GM23338 (cell line): ENCODE measurements at regions not wholly inside any gene's neighbourhood (a gene's known extent, or its start where the extent isn't known, plus 50 kb on each side); places are given as distances from the start of the nearest gene placed in this dataset.
A peak's percentile ranks its signal among the peaks of the same experiment; 100 is the strongest.

Source experiments
- ATAC-seq: fragments of 200-7000 bp; cut with Tn5 transposase; 3 replicates; pipeline ENCODE4 v1.9.1; 2020
- DNase-seq: peaks from one replicate; pipeline ENCODE4 v3.0.0-alpha.2; 2015; ENCODE audit warnings: low spot score
- H2AFZ ChIP-seq: fragments of 200-600 bp; sonication (generic); 2 replicates; pipeline ENCODE4 v1.8.0; 2016; ENCODE audit warnings: antibody characterized with exemption, mild to moderate bottlenecking, moderate library complexity
- H3F3A ChIP-seq: fragments of 200-600 bp; sonication (generic); replicated peaks from 2 replicates; pipeline ENCODE4 v1.8.0; 2017; ENCODE audit warnings: antibody characterized with exemption, mixed run types, low read depth
- H3K27ac ChIP-seq: fragments of 200-600 bp; sonication (generic); 2 replicates; pipeline ENCODE4 v1.6.1; 2016; ENCODE audit warnings: low read depth
- H3K27me3 ChIP-seq: fragments of 200-600 bp; sonication (generic); 2 replicates; pipeline ENCODE4 v1.8.0; 2016; ENCODE audit warnings: mild to moderate bottlenecking, mixed run types, moderate library complexity; ENCODE audit not compliant: insufficient read depth
- H3K36me3 ChIP-seq: fragments of 200-600 bp; sonication (generic); 2 replicates; pipeline ENCODE4 v1.8.0; 2016; ENCODE audit warnings: mild to moderate bottlenecking; ENCODE audit not compliant: insufficient read depth
- H3K4me1 ChIP-seq: fragments of 200-600 bp; sonication (generic); 2 replicates; pipeline ENCODE4 v1.8.0; 2016; ENCODE audit warnings: mild to moderate bottlenecking, moderate library complexity; ENCODE audit not compliant: insufficient read depth
- H3K4me2 ChIP-seq: fragments of 200-600 bp; sonication (generic); 2 replicates; pipeline ENCODE4 v1.7.1; 2017; ENCODE audit warnings: mixed run types
- H3K4me3 ChIP-seq: fragments of 200-600 bp; sonication (generic); 2 replicates; pipeline ENCODE4 v1.6.1; 2016; ENCODE audit warnings: mixed run types
- H3K79me2 ChIP-seq: fragments of 200-600 bp; sonication (generic); replicated peaks from 2 replicates; pipeline ENCODE4 v1.8.0; 2017; ENCODE audit warnings: mild to moderate bottlenecking; ENCODE audit not compliant: insufficient read depth
- H3K9me2 ChIP-seq: fragments of 200-600 bp; sonication (generic); 2 replicates; pipeline ENCODE4 v1.8.0; 2017; ENCODE audit not compliant: insufficient read depth
- H4K20me1 ChIP-seq: fragments of 200-600 bp; sonication (generic); replicated peaks from 2 replicates; pipeline ENCODE4 v1.8.0; 2017; ENCODE audit warnings: mild to moderate bottlenecking; ENCODE audit not compliant: insufficient read depth
- H3K27ac Mint-ChIP-seq: 2 replicates; pipeline ENCODE4 v1.8.0; 2020; ENCODE audit warnings: inconsistent platforms, mild to moderate bottlenecking, moderate library complexity, mixed read lengths
- H3K27me3 Mint-ChIP-seq: 3 replicates; pipeline ENCODE4 v1.8.0; 2022; ENCODE audit warnings: low read depth, mild to moderate bottlenecking, moderate library complexity, mixed read lengths, inconsistent platforms; ENCODE audit not compliant: insufficient read depth, poor library complexity
- H3K36me3 Mint-ChIP-seq: 3 replicates; pipeline ENCODE4 v1.8.0; 2021; ENCODE audit warnings: low read depth, mild to moderate bottlenecking, inconsistent platforms, moderate library complexity, mixed read lengths
- H3K4me1 Mint-ChIP-seq: 3 replicates; pipeline ENCODE4 v1.8.0; 2020; ENCODE audit warnings: mild to moderate bottlenecking, inconsistent platforms, mixed read lengths
- H3K4me3 Mint-ChIP-seq: 3 replicates; pipeline ENCODE4 v1.8.0; 2021; ENCODE audit warnings: moderate library complexity, mild to moderate bottlenecking, inconsistent platforms, mixed read lengths
- H3K9me3 Mint-ChIP-seq: 3 replicates; pipeline ENCODE4 v1.8.0; 2020; ENCODE audit warnings: moderate library complexity, mild to moderate bottlenecking, inconsistent platforms, mixed read lengths
- CREB1 ChIP-seq: fragments of 250-450 bp; sonication (Bioruptor Pico); IDR thresholded peaks from 2 replicates; pipeline ENCODE4 v1.5.0; 2020; ENCODE audit warnings: low read depth, mild to moderate bottlenecking, moderate library complexity
- EZH2 ChIP-seq: fragments of 200-600 bp; sonication (generic); IDR thresholded peaks from one replicate; pipeline ENCODE4 v1.8.0; 2017; ENCODE audit warnings: antibody characterized with exemption, mild to moderate bottlenecking, low read depth; ENCODE audit not compliant: unreplicated experiment
- EZH2phosphoT487 ChIP-seq: fragments of 200-600 bp; sonication (generic); IDR thresholded peaks from one replicate; pipeline ENCODE4 v1.8.1; 2018; ENCODE audit warnings: antibody characterized with exemption; ENCODE audit not compliant: unreplicated experiment
- JUNB ChIP-seq: IDR thresholded peaks from one replicate; pipeline ENCODE4 v1.6.1; 2016; ENCODE audit warnings: antibody characterized with exemption; ENCODE audit not compliant: unreplicated experiment
- NANOG ChIP-seq: IDR thresholded peaks from 2 replicates; pipeline ENCODE4 v1.6.1; 2016; ENCODE audit warnings: antibody characterized with exemption, borderline replicate concordance
- POLR2AphosphoS5 ChIP-seq: IDR thresholded peaks from 2 replicates; pipeline ENCODE4 v1.6.1; 2016; ENCODE audit warnings: antibody characterized with exemption, low read depth
- STAT1 ChIP-seq: IDR thresholded peaks from one replicate; pipeline ENCODE4 v1.6.1; 2016; ENCODE audit warnings: antibody characterized with exemption; ENCODE audit not compliant: unreplicated experiment
- ZNF114 ChIP-seq: fragments of 250-450 bp; sonication (Bioruptor Pico); IDR thresholded peaks from 2 replicates; pipeline ENCODE4 v1.5.0; 2020; ENCODE audit warnings: mild to moderate bottlenecking, moderate library complexity
- ZNF331 ChIP-seq: fragments of 250-450 bp; sonication (Bioruptor Pico); IDR thresholded peaks from 2 replicates; pipeline ENCODE4 v1.5.0; 2020; ENCODE audit warnings: low read depth, mild to moderate bottlenecking, moderate library complexity
- TF ChIP-seq, protein P1 (sequence below): IDR thresholded peaks from one replicate; pipeline ENCODE4 v1.6.1; 2018; ENCODE audit warnings: antibody characterized with exemption; ENCODE audit not compliant: unreplicated experiment
- TF ChIP-seq, protein P2 (sequence below): IDR thresholded peaks from 2 replicates; pipeline ENCODE4 v1.6.1; 2016; ENCODE audit warnings: antibody characterized with exemption
- TF ChIP-seq, protein P3 (sequence below), 2 experiments: fragments of 200-600 bp in 1 of 2; sonication (generic) in 1 of 2; conservative IDR thresholded peaks; 2 replicates each; pipeline versions ENCODE4 v1.5.1 to v1.6.1; 2016 to 2017; ENCODE audit warnings: antibody characterized with exemption in 2 of 2, low read depth in 2 of 2, mild to moderate bottlenecking in 2 of 2, moderate library complexity in 1 of 2
- TF ChIP-seq, protein P4 (sequence below): fragments of 250-450 bp; sonication (Bioruptor Pico); IDR thresholded peaks from 2 replicates; pipeline ENCODE4 v1.5.0; 2020; ENCODE audit warnings: mild to moderate bottlenecking, moderate library complexity

DNA sequence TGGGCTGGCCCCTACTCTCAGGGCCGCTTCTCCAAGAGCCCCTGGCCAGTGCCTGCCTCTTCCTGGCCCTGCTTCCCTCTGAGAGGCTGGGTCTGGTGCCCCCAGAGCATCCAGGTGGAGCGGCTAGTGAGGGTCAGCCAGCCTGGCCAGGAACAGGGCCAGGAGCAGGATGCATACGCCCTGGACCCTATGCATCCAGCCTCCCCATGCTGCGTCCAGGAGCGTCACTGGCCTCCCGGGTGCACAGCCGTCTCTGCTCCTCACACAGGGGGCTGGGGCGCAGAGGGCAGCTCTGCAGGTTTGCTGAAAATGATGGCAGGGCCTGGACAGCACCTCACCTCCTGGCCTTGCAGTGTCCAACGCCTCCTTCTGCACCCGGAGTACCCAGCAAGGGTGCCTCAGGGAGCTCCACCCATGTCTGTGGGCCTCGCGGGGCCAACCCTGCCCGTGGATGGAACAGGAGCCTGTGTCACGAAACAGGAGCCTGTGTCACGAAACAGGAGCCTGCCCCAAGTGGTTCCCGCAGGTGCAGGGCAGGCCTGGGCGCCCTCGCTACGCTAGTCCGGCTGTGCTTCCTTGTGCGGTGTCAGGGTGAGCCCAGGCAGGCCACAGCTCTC is 246.2 kb upstream of the PPP2R2D start:
- Histone ChIP-seq H3K27me3 (no peaks in the 10 kb centered on the region), H3K27ac (no peak overlapping the region), H4K20me1 (no peaks in the 10 kb centered on the region), H3K4me1 (peaks cover 21% of the 10 kb centered on the region), H2AFZ (peak overlapping the region; percentile 80), H3F3A (peaks cover 12% of the 10 kb centered on the region; the same call in 1 of the 2 replicates), H3K9me2 (no peaks in the 10 kb centered on the region), H3K36me3 (no peaks in the 10 kb centered on the region), H3K79me2 (no peaks in the 10 kb centered on the region), H3K4me2 (no peak overlapping the region), H3K4me3 (no peak overlapping the region)
- H3K4me1 Mint-ChIP-seq = peaks cover 44% of the 10 kb centered on the region
- no peak overlapping the region for H3K4me3 Mint-ChIP-seq
- H3K27ac Mint-ChIP-seq = peak overlapping the region; percentile 37; the same call in 1 of the 2 replicates
- peaks cover 17% of the 10 kb centered on the region for H3K27me3 Mint-ChIP-seq
- peaks cover under 1% of the 10 kb centered on the region; the same call in 1 of the 3 replicates for H3K9me3 Mint-ChIP-seq
- TF ChIP-seq EZH2phosphoT487 (no peak), POLR2AphosphoS5 (no peak), ZNF114 (no peak), JUNB (no peak), EZH2 (no peak), CREB1 (CRISPR knock-in tag) (no peak), ZNF331 (CRISPR knock-in tag) (no peak), NANOG (no peak), STAT1 (no peak)
- TF ChIP-seq, protein P1, sequence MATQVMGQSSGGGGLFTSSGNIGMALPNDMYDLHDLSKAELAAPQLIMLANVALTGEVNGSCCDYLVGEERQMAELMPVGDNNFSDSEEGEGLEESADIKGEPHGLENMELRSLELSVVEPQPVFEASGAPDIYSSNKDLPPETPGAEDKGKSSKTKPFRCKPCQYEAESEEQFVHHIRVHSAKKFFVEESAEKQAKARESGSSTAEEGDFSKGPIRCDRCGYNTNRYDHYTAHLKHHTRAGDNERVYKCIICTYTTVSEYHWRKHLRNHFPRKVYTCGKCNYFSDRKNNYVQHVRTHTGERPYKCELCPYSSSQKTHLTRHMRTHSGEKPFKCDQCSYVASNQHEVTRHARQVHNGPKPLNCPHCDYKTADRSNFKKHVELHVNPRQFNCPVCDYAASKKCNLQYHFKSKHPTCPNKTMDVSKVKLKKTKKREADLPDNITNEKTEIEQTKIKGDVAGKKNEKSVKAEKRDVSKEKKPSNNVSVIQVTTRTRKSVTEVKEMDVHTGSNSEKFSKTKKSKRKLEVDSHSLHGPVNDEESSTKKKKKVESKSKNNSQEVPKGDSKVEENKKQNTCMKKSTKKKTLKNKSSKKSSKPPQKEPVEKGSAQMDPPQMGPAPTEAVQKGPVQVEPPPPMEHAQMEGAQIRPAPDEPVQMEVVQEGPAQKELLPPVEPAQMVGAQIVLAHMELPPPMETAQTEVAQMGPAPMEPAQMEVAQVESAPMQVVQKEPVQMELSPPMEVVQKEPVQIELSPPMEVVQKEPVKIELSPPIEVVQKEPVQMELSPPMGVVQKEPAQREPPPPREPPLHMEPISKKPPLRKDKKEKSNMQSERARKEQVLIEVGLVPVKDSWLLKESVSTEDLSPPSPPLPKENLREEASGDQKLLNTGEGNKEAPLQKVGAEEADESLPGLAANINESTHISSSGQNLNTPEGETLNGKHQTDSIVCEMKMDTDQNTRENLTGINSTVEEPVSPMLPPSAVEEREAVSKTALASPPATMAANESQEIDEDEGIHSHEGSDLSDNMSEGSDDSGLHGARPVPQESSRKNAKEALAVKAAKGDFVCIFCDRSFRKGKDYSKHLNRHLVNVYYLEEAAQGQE = no peak
- TF ChIP-seq, protein P2, sequence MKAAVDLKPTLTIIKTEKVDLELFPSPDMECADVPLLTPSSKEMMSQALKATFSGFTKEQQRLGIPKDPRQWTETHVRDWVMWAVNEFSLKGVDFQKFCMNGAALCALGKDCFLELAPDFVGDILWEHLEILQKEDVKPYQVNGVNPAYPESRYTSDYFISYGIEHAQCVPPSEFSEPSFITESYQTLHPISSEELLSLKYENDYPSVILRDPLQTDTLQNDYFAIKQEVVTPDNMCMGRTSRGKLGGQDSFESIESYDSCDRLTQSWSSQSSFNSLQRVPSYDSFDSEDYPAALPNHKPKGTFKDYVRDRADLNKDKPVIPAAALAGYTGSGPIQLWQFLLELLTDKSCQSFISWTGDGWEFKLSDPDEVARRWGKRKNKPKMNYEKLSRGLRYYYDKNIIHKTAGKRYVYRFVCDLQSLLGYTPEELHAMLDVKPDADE = no peak
- TF ChIP-seq, protein P3, sequence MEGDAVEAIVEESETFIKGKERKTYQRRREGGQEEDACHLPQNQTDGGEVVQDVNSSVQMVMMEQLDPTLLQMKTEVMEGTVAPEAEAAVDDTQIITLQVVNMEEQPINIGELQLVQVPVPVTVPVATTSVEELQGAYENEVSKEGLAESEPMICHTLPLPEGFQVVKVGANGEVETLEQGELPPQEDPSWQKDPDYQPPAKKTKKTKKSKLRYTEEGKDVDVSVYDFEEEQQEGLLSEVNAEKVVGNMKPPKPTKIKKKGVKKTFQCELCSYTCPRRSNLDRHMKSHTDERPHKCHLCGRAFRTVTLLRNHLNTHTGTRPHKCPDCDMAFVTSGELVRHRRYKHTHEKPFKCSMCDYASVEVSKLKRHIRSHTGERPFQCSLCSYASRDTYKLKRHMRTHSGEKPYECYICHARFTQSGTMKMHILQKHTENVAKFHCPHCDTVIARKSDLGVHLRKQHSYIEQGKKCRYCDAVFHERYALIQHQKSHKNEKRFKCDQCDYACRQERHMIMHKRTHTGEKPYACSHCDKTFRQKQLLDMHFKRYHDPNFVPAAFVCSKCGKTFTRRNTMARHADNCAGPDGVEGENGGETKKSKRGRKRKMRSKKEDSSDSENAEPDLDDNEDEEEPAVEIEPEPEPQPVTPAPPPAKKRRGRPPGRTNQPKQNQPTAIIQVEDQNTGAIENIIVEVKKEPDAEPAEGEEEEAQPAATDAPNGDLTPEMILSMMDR (conservative IDR thresholded peaks at IDR 0.05; ENCODE audit: low read depth in 2 of 2) = no peak
- TF ChIP-seq, protein P4, sequence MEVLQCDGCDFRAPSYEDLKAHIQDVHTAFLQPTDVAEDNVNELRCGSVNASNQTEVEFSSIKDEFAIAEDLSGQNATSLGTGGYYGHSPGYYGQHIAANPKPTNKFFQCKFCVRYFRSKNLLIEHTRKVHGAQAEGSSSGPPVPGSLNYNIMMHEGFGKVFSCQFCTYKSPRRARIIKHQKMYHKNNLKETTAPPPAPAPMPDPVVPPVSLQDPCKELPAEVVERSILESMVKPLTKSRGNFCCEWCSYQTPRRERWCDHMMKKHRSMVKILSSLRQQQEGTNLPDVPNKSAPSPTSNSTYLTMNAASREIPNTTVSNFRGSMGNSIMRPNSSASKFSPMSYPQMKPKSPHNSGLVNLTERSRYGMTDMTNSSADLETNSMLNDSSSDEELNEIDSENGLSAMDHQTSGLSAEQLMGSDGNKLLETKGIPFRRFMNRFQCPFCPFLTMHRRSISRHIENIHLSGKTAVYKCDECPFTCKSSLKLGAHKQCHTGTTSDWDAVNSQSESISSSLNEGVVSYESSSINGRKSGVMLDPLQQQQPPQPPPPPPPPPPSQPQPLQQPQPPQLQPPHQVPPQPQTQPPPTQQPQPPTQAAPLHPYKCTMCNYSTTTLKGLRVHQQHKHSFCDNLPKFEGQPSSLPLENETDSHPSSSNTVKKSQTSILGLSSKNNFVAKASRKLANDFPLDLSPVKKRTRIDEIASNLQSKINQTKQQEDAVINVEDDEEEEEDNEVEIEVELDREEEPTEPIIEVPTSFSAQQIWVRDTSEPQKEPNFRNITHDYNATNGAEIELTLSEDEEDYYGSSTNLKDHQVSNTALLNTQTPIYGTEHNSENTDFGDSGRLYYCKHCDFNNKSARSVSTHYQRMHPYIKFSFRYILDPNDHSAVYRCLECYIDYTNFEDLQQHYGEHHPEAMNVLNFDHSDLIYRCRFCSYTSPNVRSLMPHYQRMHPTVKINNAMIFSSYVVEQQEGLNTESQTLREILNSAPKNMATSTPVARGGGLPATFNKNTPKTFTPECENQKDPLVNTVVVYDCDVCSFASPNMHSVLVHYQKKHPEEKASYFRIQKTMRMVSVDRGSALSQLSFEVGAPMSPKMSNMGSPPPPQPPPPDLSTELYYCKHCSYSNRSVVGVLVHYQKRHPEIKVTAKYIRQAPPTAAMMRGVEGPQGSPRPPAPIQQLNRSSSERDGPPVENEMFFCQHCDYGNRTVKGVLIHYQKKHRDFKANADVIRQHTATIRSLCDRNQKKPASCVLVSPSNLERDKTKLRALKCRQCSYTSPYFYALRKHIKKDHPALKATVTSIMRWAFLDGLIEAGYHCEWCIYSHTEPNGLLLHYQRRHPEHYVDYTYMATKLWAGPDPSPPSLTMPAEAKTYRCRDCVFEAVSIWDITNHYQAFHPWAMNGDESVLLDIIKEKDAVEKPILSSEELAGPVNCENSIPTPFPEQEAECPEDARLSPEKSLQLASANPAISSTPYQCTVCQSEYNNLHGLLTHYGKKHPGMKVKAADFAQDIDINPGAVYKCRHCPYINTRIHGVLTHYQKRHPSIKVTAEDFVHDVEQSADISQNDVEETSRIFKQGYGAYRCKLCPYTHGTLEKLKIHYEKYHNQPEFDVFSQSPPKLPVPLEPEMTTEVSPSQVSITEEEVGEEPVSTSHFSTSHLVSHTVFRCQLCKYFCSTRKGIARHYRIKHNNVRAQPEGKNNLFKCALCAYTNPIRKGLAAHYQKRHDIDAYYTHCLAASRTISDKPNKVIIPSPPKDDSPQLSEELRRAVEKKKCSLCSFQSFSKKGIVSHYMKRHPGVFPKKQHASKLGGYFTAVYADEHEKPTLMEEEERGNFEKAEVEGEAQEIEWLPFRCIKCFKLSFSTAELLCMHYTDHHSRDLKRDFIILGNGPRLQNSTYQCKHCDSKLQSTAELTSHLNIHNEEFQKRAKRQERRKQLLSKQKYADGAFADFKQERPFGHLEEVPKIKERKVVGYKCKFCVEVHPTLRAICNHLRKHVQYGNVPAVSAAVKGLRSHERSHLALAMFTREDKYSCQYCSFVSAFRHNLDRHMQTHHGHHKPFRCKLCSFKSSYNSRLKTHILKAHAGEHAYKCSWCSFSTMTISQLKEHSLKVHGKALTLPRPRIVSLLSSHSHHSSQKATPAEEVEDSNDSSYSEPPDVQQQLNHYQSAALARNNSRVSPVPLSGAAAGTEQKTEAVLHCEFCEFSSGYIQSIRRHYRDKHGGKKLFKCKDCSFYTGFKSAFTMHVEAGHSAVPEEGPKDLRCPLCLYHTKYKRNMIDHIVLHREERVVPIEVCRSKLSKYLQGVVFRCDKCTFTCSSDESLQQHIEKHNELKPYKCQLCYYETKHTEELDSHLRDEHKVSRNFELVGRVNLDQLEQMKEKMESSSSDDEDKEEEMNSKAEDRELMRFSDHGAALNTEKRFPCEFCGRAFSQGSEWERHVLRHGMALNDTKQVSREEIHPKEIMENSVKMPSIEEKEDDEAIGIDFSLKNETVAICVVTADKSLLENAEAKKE (CRISPR knock-in tag) = no peak
- no peaks in the 10 kb centered on the region for H3K36me3 Mint-ChIP-seq
- peak; percentile 23 for ATAC-seq
- peak; percentile 28 for DNase-seq
